GM10266 (cell line): ENCODE measurements at regions not wholly inside any gene's neighbourhood (a gene's known extent, or its start where the extent isn't known, plus 50 kb on each side); places are given as distances from the start of the nearest gene placed in this dataset.

ENCODE experiments used
- DNase-seq: peaks from one replicate; pipeline ENCODE4 v3.0.0; 2012; ENCODE audit errors: extremely low spot score
- CTCF ChIP-seq: IDR thresholded peaks from 2 replicates; pipeline ENCODE4 v1.5.1; 2012; ENCODE audit warnings: mild to moderate bottlenecking, low read depth; ENCODE audit not compliant: control insufficient read depth, insufficient read depth; ENCODE audit errors: missing control alignments

- DNase-seq: no peak
- no peak for TF ChIP-seq CTCF
Observed at GRCh38 chr2:49254401-49254800, 100.1 kb upstream of the FSHR start.

DNA sequence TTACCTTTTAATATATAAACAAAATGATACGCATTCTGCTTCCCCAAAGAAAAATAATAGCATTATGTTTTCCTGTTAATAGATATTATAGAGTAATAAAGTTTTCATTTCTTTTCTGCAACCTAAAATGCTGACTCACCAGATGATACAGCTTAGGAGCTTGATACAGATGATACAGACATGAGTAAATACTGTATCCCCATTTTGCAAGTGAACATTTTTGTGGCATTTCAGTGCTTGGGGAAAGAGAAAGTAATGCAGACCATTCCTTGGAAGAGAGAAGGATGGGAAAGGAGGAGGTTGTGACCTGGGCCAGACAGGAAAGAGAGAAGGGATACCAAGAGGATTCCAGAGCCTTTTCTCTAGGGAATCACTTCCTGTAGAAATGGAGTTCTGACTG is 97.5 kb upstream of the FSHR start:
- no peak for DNase-seq
- no peak for TF ChIP-seq CTCF

GRCh38 chr2:49251251-49251650 is 96.9 kb upstream of the FSHR start:
- no peak for DNase-seq
- TF ChIP-seq CTCF: no peak

DNA sequence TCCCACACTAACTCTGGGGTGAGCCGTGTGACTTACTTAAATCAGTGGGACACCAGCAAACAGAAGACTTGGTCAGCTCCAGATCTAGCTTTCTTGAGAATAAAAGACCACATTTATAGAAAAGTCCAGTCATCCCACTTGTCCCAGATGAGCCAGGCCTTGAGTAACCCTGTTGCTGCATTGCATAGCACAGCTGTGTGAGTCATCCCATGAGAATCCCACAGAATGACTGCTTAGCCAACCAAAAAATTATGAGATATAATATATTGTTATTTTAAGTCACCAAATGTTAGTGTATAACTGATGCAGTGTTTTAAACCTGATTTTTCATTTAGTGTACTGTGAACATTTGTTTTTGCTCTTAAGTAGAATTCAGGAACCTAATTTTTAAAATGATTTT is 94.2 kb upstream of the FSHR start:
- TF ChIP-seq CTCF: no peak
- DNase-seq: no peak

- no peak for DNase-seq
- no peak for TF ChIP-seq CTCF
Observed at GRCh38 chr2:49241991-49242390, 87.7 kb upstream of the FSHR start.

DNA sequence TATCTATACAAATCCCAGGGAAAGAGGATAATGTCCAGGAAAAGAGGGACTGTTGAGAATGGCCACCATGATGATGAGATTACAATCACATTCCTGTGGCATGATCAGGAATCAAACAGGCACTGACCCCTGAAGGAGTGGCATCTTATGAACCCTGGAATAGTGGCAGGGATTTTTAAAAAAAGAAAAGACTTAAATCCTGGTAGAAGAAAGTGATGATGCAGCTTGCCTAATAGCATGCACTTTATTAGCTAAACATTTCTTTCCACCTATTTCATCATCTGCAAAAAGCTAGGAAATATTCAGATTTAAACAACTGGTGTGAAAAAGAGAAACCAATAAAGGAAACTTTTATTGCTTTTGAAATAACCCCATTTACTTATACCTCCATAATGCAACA is 87.2 kb upstream of the FSHR start:
- no peak for TF ChIP-seq CTCF
- no peak for DNase-seq

GRCh38 chr2:49240608-49241007 is 86.3 kb upstream of the FSHR start:
- no peak for DNase-seq
- TF ChIP-seq CTCF: no peak
